ENCODE measurements at regions not wholly inside any gene's neighbourhood (a gene's known extent, or its start where the extent isn't known, plus 50 kb on each side); places are given as distances from the start of the nearest gene placed in this dataset.
"Not testable (repeated sequence)": the region's sequence is repeated elsewhere in the genome, so short reads cannot be mapped to it uniquely, and the experiment has no call there.

DNA sequence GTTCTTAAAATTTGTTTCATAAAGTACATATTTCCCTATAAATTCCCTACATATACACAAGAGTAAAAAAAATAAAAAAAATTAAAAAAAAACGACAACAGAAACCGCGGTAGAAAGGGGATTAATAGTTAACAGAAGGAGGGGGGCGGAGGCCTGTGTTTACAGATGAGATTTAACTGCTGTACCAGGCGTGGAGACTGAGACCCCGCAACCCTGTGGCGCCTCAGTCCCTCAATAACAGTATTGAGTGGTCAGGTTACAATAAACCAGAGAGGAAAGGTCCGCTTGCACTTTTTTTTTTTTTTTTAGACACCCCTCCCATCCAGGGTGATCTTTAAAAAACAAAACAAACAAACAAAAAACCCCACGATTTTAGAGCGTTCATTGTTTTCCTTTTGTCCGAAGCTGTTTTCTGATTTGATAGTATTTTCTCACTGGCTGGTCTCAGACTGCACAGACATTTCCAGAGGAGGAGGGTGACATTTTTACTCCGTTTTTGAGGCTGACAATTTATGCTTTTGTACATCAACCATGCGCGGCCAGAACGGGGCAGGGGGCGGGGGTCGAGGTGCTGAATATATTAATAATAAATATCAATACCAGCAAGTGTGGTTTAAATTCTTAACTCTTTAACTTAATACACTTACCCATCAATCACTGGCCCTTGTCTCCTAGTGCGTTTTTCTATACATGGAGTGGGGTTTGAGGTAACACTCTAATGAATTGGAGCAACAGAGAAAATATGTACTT, 1223.9 kb downstream of the BRINP3 start:
- H3K9me3 Mint-ChIP-seq (ENCODE audit: low read depth), result no peaks in the 10 kb centered on the region
- no peaks in the 10 kb centered on the region for H3K27me3 Mint-ChIP-seq
- H3K36me3 Mint-ChIP-seq (ENCODE audit: insufficient read depth), result no peaks in the 10 kb centered on the region
- DNase-seq (ENCODE audit: low spot score, unreplicated experiment), result no peak
- no peak overlapping the region for H3K27ac Mint-ChIP-seq
- no peaks in the 10 kb centered on the region for H3K4me1 Mint-ChIP-seq (ENCODE audit: low read depth)
- H3K4me3 Mint-ChIP-seq (ENCODE audit: low read depth), result no peak overlapping the region
- TF ChIP-seq CTCF (IDR thresholded peaks at IDR 0.05; ENCODE audit: unreplicated experiment), result no peak

GRCh38 chr1:189261128-189261527, 1216.5 kb downstream of the BRINP3 start:
- H3K27ac Mint-ChIP-seq; H3K4me1 Mint-ChIP-seq (ENCODE audit: low read depth); H3K27me3 Mint-ChIP-seq; H3K36me3 Mint-ChIP-seq (ENCODE audit: insufficient read depth); DNase-seq (ENCODE audit: low spot score, unreplicated experiment); H3K4me3 Mint-ChIP-seq (ENCODE audit: low read depth): not testable (repeated sequence)
- H3K9me3 Mint-ChIP-seq (ENCODE audit: low read depth), result peaks cover 12% of the 10 kb centered on the region

DNA sequence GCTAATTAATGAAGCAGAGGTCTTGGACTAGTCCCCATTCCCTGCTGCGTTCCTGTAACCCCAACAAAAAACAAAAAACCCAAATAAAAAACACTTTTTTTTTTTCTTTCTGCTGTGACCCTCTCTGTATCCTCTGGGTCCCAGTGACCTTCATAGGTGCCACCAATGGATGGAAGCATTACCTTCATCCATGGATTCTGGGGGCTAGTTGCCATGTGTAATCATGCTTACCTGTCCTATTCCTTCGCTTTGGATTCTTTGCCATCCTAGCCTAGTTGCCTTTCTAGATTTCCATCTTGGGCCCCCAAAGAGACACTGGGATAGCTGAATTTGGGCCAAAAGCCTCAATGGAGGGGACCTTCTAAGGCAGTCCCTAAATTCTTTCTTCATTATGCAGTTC, 1208.7 kb downstream of the BRINP3 start:
- no peak for DNase-seq (ENCODE audit: low spot score, unreplicated experiment)
- H3K4me1 Mint-ChIP-seq (ENCODE audit: low read depth), result no peaks in the 10 kb centered on the region
- no peak overlapping the region for H3K27ac Mint-ChIP-seq
- no peak overlapping the region for H3K4me3 Mint-ChIP-seq (ENCODE audit: low read depth)
- peaks cover 32% of the 10 kb centered on the region for H3K9me3 Mint-ChIP-seq (ENCODE audit: low read depth)
- no peaks in the 10 kb centered on the region for H3K27me3 Mint-ChIP-seq
- no peaks in the 10 kb centered on the region for H3K36me3 Mint-ChIP-seq (ENCODE audit: insufficient read depth)
- TF ChIP-seq CTCF (IDR thresholded peaks at IDR 0.05; ENCODE audit: unreplicated experiment), result no peak

GRCh38 chr1:189274267-189274666, 1203.4 kb downstream of the BRINP3 start:
- Mint-ChIP-seq H3K27ac (no peak overlapping the region), H3K27me3 (no peaks in the 10 kb centered on the region), H3K9me3 (ENCODE audit: low read depth) (peaks cover 11% of the 10 kb centered on the region), H3K4me1 (ENCODE audit: low read depth) (no peaks in the 10 kb centered on the region), H3K4me3 (ENCODE audit: low read depth) (no peak overlapping the region), H3K36me3 (ENCODE audit: insufficient read depth) (no peaks in the 10 kb centered on the region)
- no peak for TF ChIP-seq CTCF (IDR thresholded peaks at IDR 0.05; ENCODE audit: unreplicated experiment)
- DNase-seq (ENCODE audit: low spot score, unreplicated experiment), result no peak

DNA sequence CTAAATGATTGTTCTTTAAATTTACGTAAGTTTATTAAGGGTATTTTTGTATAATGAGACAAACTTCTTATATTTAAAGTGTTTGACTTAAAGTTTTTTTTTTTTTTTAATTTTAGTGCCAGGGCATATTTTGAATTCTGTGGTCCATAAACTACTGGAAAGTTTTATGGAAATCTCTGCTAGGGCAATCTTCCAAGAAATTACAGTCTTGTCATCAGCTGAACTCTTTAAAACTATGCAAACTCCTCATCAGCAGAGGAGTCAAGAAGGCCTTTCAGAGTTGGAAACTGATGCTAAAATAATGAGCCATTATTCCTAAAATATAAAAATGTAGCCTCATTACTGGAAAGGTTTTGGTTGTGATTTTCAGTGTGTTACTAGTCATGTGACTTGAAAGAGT, 1201.9 kb downstream of the BRINP3 start:
- TF ChIP-seq CTCF (IDR thresholded peaks at IDR 0.05; ENCODE audit: unreplicated experiment), result no peak
- Mint-ChIP-seq H3K27ac (no peak overlapping the region), H3K27me3 (no peaks in the 10 kb centered on the region), H3K4me1 (ENCODE audit: low read depth) (no peaks in the 10 kb centered on the region), H3K4me3 (ENCODE audit: low read depth) (no peak overlapping the region), H3K36me3 (ENCODE audit: insufficient read depth) (no peaks in the 10 kb centered on the region), H3K9me3 (ENCODE audit: low read depth) (peaks cover 6% of the 10 kb centered on the region)
- no peak for DNase-seq (ENCODE audit: low spot score, unreplicated experiment)

GRCh38 chr1:189289346-189289745, 1188.3 kb downstream of the BRINP3 start:
- H3K27ac Mint-ChIP-seq, result no peak overlapping the region
- no peaks in the 10 kb centered on the region for H3K36me3 Mint-ChIP-seq (ENCODE audit: insufficient read depth)
- H3K4me1 Mint-ChIP-seq (ENCODE audit: low read depth), result no peaks in the 10 kb centered on the region
- no peaks in the 10 kb centered on the region for H3K9me3 Mint-ChIP-seq (ENCODE audit: low read depth)
- H3K4me3 Mint-ChIP-seq (ENCODE audit: low read depth), result no peak overlapping the region
- no peak for TF ChIP-seq CTCF (IDR thresholded peaks at IDR 0.05; ENCODE audit: unreplicated experiment)
- no peaks in the 10 kb centered on the region for H3K27me3 Mint-ChIP-seq
- no peak for DNase-seq (ENCODE audit: low spot score, unreplicated experiment)

Measured in progenitor cell of endocrine pancreas (in vitro differentiated cells).